ENCODE measurements at regions not wholly inside any gene's neighbourhood (a gene's known extent, or its start where the extent isn't known, plus 50 kb on each side); places are given as distances from the start of the nearest gene placed in this dataset.

DNA sequence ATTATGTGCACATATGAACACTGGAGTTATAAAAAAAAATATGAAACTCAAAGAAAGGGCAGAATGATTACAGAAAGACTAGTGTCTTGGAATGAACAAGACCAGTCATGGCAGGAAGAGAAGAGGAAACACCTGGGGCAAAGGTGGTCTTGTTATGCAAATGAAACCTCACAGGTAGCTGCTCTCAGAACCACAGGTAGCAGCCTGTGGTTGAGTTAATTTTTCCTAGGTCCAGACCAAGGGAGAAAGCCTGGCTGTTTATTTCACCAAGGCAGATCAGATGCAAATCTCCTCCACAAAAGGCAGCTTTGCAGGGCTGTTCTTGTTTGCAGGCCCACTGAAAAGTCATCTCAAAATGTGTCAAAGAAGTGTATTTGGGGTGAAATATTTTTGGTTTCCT is 785.8 kb downstream of the RNF144A start:
- TF ChIP-seq POLR2A (IDR thresholded peaks at IDR 0.05; ENCODE audit: low read depth, low read length), result no peak
- TF ChIP-seq POLR2AphosphoS5 (IDR thresholded peaks at IDR 0.05; ENCODE audit: low read depth, low read length), result no peak
- TF ChIP-seq TAF1 (IDR thresholded peaks at IDR 0.05; ENCODE audit: low read depth, low read length), result no peak
- TF ChIP-seq SPI1 (IDR thresholded peaks at IDR 0.05; ENCODE audit: low read depth, low read length), result no peak

Measured in GM12891 (cell line).